Fibroblast of pulmonary artery (primary cell): ENCODE measurements at regions not wholly inside any gene's neighbourhood (a gene's known extent, or its start where the extent isn't known, plus 50 kb on each side); places are given as distances from the start of the nearest gene placed in this dataset.

Experiments
- DNase-seq: peaks from one replicate; pipeline ENCODE4 v3.0.0-alpha.2; 2010; ENCODE audit warnings: low read depth
- H3K4me3 ChIP-seq: replicated peaks from 2 replicates; pipeline ENCODE4 v1.5.1; 2011; ENCODE audit warnings: low read depth, mild to moderate bottlenecking, control low read depth, low read length, moderate library complexity
- CTCF ChIP-seq: IDR thresholded peaks from 2 replicates; pipeline ENCODE4 v1.5.1; 2011; ENCODE audit warnings: mild to moderate bottlenecking, control low read depth, low read length, inconsistent platforms; ENCODE audit errors: missing control alignments

GRCh38 chr13:29674532-29674931 lies 79.0 kb upstream of the SLC7A1 start:
- TF ChIP-seq CTCF: no peak
- H3K4me3 ChIP-seq: no peak overlapping the region
- peak; percentile 26 for DNase-seq

GRCh38 chr13:29664591-29664990 lies 69.1 kb upstream of the SLC7A1 start:
- H3K4me3 ChIP-seq: no peak overlapping the region
- no peak for TF ChIP-seq CTCF
- no peak for DNase-seq

GRCh38 chr13:29654843-29655547 lies 59.5 kb upstream of the SLC7A1 start:
- peak; percentile 17 for DNase-seq
- no peak overlapping the region for H3K4me3 ChIP-seq
- no peak for TF ChIP-seq CTCF

GRCh38 chr13:29654384-29654783 lies 58.9 kb upstream of the SLC7A1 start:
- TF ChIP-seq CTCF: no peak
- no peak overlapping the region for H3K4me3 ChIP-seq
- no peak for DNase-seq

- no peak overlapping the region for H3K4me3 ChIP-seq
- no peak for DNase-seq
- TF ChIP-seq CTCF: no peak
These were observed 53.3 kb upstream of the SLC7A1 start for GRCh38 chr13:29648760-29649159.
